NB4 (cell line): ENCODE measurements at regions not wholly inside any gene's neighbourhood (a gene's known extent, or its start where the extent isn't known, plus 50 kb on each side); places are given as distances from the start of the nearest gene placed in this dataset.

Experiments
- DNase-seq: peaks from one replicate; pipeline ENCODE4 v3.0.0; 2010; ENCODE audit warnings: low read depth
- H3K4me3 ChIP-seq: one replicate; pipeline ENCODE4 v1.5.1; 2011; ENCODE audit warnings: mild to moderate bottlenecking, low read depth, low read length, moderate library complexity
- MYC ChIP-seq: IDR thresholded peaks from 2 replicates; pipeline ENCODE4 v1.6.1; 2011; ENCODE audit warnings: low read depth, low read length
- POLR2A ChIP-seq: IDR thresholded peaks from 2 replicates; pipeline ENCODE4 v1.6.1; 2011; ENCODE audit warnings: mild to moderate bottlenecking; ENCODE audit not compliant: insufficient read length; ENCODE audit errors: extremely low read depth
- TF ChIP-seq, protein P1 (sequence below): IDR thresholded peaks from one replicate; pipeline ENCODE4 v1.5.1; 2012; ENCODE audit warnings: low read depth, low read length
- TF ChIP-seq, protein P2 (sequence below): IDR thresholded peaks from 2 replicates; pipeline ENCODE4 v1.6.1; 2011; ENCODE audit warnings: low read depth, low read length

DNA sequence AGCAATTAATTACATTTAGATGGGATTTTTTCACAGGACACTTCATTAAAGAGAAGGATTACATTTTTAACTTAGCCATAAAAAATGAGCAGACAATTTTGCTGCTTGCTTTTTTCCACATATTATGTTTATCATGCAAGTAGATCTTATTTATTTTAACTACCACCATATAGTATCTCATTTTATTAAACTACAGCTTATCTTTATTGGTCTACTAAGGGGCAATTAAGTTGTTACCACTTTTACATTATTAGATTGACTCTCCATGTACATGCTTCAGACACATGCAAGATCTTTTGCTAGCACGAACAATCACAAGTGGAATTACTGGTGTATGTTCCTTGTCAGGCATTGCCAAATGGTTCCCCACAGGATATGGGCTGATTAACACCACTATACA is 99.8 kb upstream of the NFIA start:
- H3K4me3 ChIP-seq = no peak overlapping the region
- no peak for DNase-seq
- TF ChIP-seq POLR2A = no peak

GRCh38 chr1:60981357-60981756 is 101.0 kb upstream of the NFIA start:
- DNase-seq = no peak
- no peak overlapping the region for H3K4me3 ChIP-seq
- TF ChIP-seq, protein P1, sequence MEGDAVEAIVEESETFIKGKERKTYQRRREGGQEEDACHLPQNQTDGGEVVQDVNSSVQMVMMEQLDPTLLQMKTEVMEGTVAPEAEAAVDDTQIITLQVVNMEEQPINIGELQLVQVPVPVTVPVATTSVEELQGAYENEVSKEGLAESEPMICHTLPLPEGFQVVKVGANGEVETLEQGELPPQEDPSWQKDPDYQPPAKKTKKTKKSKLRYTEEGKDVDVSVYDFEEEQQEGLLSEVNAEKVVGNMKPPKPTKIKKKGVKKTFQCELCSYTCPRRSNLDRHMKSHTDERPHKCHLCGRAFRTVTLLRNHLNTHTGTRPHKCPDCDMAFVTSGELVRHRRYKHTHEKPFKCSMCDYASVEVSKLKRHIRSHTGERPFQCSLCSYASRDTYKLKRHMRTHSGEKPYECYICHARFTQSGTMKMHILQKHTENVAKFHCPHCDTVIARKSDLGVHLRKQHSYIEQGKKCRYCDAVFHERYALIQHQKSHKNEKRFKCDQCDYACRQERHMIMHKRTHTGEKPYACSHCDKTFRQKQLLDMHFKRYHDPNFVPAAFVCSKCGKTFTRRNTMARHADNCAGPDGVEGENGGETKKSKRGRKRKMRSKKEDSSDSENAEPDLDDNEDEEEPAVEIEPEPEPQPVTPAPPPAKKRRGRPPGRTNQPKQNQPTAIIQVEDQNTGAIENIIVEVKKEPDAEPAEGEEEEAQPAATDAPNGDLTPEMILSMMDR = no peak

GRCh38 chr1:60978421-60979357 is 103.7 kb upstream of the NFIA start:
- TF ChIP-seq, protein P2, sequence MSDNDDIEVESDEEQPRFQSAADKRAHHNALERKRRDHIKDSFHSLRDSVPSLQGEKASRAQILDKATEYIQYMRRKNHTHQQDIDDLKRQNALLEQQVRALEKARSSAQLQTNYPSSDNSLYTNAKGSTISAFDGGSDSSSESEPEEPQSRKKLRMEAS = no peak
- TF ChIP-seq, protein P1 = peak; percentile 61
- no peak for TF ChIP-seq POLR2A
- DNase-seq = peak; percentile 40

DNA sequence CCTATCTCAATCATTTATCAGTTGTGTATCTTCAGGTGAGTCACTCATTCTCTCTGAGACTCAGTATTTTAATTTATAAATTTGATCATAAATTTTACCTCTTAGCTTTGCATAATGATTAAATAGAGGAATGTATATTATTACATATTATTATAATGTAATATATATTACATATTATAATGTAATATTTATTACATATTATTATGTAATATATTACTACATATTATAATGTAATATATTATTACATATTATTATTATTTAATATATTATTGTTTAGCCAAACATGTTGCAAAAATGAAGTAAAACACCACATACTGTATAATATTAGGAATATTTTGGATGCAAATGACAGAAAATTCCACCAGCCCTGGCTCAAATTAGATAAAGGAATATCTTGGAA is 104.7 kb upstream of the NFIA start:
- H3K4me3 ChIP-seq = no peak overlapping the region
- TF ChIP-seq, protein P2 = no peak
- no peak for DNase-seq

More at GRCh38 chr1:60978421-60979357, 103.7 kb upstream of the NFIA start:
- no peak overlapping the region for H3K4me3 ChIP-seq

DNA sequence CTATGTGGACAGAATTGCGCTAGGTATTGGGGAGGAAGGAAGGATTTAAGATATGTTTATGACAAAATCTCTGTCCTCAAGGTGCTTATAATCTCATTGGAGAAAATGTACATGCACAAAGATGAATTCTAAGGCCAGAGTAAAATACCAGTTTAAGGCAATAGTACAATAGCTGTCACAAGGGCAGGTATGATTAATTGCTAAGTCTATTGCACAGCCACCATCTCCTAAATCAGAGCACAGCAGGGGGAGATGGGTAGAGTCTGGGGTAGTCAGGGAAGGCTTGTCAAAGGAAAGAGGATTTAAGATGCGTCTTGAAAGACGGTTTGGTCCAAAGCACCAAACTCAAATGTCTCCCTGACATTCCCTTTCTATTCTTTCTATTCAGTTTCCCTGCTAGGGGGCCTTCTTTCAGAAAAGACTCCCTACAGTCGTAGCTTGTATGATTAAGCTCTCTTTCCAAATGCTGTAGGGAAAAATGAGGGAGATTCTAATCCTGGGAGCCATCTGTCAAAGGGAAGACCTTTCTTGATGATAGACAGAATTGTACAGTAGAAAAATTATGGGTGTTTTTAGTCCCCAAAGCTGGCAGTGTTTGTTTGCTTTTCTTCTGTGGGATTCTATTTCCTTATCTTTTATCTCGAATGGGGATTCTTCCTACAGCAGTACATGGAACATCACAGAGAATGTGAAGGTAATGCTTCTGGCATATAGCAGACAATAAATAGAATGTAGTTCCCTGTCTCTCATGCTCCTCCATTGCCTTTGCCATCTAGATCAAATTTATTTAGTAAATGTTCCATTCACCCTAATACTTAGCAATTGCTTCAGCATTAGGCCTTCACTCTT is 107.6 kb upstream of the NFIA start:
- no peak overlapping the region for H3K4me3 ChIP-seq
- TF ChIP-seq, protein P1 = no peak
- TF ChIP-seq POLR2A = no peak
- TF ChIP-seq MYC = no peak
- TF ChIP-seq, protein P2 = no peak
- no peak for DNase-seq

- no peak overlapping the region for H3K4me3 ChIP-seq
- TF ChIP-seq POLR2A (no peak), MYC (no peak)
- TF ChIP-seq, protein P1 = no peak
- TF ChIP-seq, protein P2 = no peak
- DNase-seq = no peak
These were observed 108.7 kb upstream of the NFIA start for GRCh38 chr1:60973668-60974067.
